DOHH2 (cell line): ENCODE measurements at regions not wholly inside any gene's neighbourhood (a gene's known extent, or its start where the extent isn't known, plus 50 kb on each side); places are given as distances from the start of the nearest gene placed in this dataset.

Experiments
- EZH2phosphoT487 ChIP-seq: fragments of 200-600 bp; sonication (generic); IDR thresholded peaks from 2 replicates; pipeline ENCODE4 v1.6.1; 2017; ENCODE audit warnings: borderline replicate concordance, mild to moderate bottlenecking, antibody characterized with exemption, low read length, moderate library complexity, mixed read lengths
- TF ChIP-seq, protein P1 (sequence below): fragments of 200-600 bp; sonication (generic); IDR thresholded peaks from one replicate; pipeline ENCODE4 v1.5.1; 2014; ENCODE audit warnings: antibody characterized with exemption, mild to moderate bottlenecking, low read depth, low read length; ENCODE audit not compliant: poor library complexity, severe bottlenecking

DNA sequence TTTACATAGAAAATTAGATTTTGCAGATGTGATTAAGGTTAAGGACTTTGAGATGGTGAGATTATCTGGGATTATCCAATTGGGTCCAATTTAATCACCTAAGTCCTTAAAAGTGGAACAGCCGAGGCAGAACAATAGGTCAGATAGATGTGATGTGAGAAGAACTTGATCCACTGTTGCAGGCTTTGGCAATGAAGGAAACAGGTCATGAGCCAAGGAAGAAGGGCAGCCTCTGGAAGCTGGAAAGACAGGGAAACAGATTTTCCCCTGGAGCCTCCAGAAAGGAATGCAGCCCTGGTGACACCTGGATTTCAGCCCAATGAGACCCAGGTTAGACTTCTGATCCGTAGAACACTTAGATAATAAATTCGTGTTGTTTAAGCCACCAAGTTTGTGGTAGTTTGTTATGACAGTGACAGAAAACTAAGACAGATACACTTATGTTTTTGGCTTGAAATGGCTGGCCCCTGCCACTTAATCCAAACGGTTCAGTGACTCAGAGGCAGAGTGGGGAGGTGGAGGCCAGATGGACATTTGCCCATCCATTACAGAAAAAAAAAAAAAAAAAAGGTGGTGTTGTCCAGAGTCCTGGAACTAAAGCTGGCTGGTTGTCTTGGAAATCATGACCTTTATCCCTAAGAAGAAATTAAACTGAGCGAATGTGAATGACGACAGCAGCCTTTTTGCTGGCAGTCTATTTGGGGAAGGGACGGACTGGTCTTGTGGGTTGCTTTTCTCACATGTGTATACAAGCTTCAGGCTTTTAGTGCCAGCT lies 181.9 kb upstream of the NRXN3 start:
- TF ChIP-seq, protein P1, sequence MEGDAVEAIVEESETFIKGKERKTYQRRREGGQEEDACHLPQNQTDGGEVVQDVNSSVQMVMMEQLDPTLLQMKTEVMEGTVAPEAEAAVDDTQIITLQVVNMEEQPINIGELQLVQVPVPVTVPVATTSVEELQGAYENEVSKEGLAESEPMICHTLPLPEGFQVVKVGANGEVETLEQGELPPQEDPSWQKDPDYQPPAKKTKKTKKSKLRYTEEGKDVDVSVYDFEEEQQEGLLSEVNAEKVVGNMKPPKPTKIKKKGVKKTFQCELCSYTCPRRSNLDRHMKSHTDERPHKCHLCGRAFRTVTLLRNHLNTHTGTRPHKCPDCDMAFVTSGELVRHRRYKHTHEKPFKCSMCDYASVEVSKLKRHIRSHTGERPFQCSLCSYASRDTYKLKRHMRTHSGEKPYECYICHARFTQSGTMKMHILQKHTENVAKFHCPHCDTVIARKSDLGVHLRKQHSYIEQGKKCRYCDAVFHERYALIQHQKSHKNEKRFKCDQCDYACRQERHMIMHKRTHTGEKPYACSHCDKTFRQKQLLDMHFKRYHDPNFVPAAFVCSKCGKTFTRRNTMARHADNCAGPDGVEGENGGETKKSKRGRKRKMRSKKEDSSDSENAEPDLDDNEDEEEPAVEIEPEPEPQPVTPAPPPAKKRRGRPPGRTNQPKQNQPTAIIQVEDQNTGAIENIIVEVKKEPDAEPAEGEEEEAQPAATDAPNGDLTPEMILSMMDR = no peak
- no peak for TF ChIP-seq EZH2phosphoT487
